ENCODE measurements at regions not wholly inside any gene's neighbourhood (a gene's known extent, or its start where the extent isn't known, plus 50 kb on each side); places are given as distances from the start of the nearest gene placed in this dataset.

DNA sequence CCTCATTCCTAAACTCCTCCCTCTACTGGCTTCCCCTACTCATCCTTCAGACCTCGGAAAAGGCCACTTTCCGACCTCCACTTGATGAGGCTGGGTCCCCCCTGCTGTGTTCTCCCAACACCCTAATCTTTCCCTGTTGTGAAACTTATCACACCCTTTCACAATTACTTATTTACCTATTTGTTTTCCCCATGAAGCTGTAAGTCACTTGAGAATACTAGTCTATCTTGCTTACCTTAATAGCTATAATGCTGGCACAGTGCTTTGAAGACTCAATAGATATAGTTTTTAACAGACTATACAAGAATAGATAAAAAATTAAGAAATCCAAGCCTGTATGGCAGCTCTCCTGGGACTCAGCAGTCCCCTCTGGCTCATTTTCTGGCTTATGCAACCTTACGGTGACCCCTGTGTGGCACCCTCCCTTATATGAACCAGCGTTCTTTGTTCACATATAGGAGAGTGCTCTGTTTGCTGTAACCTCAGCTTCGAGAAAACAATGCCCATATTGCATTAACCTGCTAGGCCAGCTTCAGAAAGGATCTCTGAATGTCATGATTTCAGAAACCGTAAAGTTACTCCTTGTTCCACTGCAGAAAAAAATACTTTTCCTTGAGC, 220.4 kb upstream of the PKDCC start:
- no peak for TF ChIP-seq POLR2AphosphoS5 (IDR thresholded peaks at IDR 0.05; ENCODE audit: low read depth, low read length)
- TF ChIP-seq, protein P1, sequence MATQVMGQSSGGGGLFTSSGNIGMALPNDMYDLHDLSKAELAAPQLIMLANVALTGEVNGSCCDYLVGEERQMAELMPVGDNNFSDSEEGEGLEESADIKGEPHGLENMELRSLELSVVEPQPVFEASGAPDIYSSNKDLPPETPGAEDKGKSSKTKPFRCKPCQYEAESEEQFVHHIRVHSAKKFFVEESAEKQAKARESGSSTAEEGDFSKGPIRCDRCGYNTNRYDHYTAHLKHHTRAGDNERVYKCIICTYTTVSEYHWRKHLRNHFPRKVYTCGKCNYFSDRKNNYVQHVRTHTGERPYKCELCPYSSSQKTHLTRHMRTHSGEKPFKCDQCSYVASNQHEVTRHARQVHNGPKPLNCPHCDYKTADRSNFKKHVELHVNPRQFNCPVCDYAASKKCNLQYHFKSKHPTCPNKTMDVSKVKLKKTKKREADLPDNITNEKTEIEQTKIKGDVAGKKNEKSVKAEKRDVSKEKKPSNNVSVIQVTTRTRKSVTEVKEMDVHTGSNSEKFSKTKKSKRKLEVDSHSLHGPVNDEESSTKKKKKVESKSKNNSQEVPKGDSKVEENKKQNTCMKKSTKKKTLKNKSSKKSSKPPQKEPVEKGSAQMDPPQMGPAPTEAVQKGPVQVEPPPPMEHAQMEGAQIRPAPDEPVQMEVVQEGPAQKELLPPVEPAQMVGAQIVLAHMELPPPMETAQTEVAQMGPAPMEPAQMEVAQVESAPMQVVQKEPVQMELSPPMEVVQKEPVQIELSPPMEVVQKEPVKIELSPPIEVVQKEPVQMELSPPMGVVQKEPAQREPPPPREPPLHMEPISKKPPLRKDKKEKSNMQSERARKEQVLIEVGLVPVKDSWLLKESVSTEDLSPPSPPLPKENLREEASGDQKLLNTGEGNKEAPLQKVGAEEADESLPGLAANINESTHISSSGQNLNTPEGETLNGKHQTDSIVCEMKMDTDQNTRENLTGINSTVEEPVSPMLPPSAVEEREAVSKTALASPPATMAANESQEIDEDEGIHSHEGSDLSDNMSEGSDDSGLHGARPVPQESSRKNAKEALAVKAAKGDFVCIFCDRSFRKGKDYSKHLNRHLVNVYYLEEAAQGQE (IDR thresholded peaks at IDR 0.05; ENCODE audit: insufficient read depth in 1 of 2, low read depth in 2 of 2, low read length in 2 of 2) = no peak
- no peak for TF ChIP-seq SIN3A (IDR thresholded peaks at IDR 0.05; ENCODE audit: borderline replicate concordance, insufficient read depth, low read length)
- no peak for TF ChIP-seq TAF1 (IDR thresholded peaks at IDR 0.05; ENCODE audit: borderline replicate concordance, insufficient read depth, low read length)
